ENCODE measurements at regions not wholly inside any gene's neighbourhood (a gene's known extent, or its start where the extent isn't known, plus 50 kb on each side); places are given as distances from the start of the nearest gene placed in this dataset.

DNA sequence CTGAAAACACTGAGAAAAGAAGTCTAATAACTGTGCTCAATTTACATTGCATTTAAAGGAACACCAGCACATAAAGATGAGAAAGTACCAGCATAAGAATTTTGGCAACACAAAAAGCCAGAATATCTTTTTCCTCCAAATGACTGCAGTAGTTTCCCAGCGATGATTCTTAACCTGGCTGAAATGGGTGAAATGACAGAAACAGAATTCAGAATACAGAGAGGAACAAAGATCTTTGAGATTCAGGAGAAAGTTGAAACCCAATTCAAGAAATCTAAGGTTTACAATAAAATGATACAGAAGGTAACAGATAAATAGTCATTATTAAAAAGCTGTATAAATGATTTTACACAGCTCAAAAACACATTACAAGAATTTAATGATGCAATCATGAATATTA lies 197.0 kb upstream of the EYS start:
- H3K27ac Mint-ChIP-seq, result no peak overlapping the region
- no peak for DNase-seq
- H3K4me3 Mint-ChIP-seq, result no peak overlapping the region
- H3K9me3 Mint-ChIP-seq, result peaks cover 13 to 15% of the 10 kb centered on the region in 2 donors
- no peaks in the 10 kb centered on the region for H3K36me3 Mint-ChIP-seq (ENCODE audit: insufficient read depth)
- no peaks in the 10 kb centered on the region for H3K4me1 Mint-ChIP-seq (ENCODE audit: low read depth in 2 of 2)
- no peaks in the 10 kb centered on the region for H3K27me3 Mint-ChIP-seq
- ATAC-seq (replicated peaks), result no peak

DNA sequence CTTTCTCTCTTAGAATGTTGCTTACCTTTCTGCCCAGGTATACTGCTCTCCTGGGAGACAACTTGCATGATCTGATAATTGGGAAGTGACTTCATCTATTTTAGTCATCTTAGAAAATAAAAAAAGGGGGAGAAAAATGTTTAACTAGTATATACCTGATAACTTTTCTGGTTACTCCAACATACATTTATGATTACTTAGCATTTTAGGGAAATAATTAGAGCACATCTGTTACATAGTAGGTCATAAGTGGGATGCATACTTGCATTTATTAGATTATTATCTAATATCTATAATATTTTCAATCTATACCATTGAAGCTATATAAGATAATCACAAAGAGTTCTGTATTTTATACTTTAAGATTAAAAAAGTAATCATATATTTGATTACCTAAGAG lies 193.9 kb upstream of the EYS start:
- Mint-ChIP-seq H3K9me3 (peaks cover 2 to 18% of the 10 kb centered on the region in 2 donors), H3K36me3 (ENCODE audit: insufficient read depth) (no peaks in the 10 kb centered on the region), H3K4me1 (ENCODE audit: low read depth in 2 of 2) (peaks cover 0 to 1% of the 10 kb centered on the region in 2 donors), H3K27ac (no peak overlapping the region), H3K27me3 (no peaks in the 10 kb centered on the region), H3K4me3 (no peak overlapping the region)
- DNase-seq (no peak), ATAC-seq (replicated peaks) (no peak)

- Mint-ChIP-seq H3K27me3 (no peaks in the 10 kb centered on the region), H3K4me3 (no peak overlapping the region), H3K27ac (no peak overlapping the region), H3K9me3 (peaks cover 2 to 6% of the 10 kb centered on the region in 2 donors), H3K4me1 (ENCODE audit: low read depth in 2 of 2) (peaks cover 0 to 1% of the 10 kb centered on the region in 2 donors), H3K36me3 (ENCODE audit: insufficient read depth) (no peaks in the 10 kb centered on the region)
- DNase-seq, result no peak
- no peak for ATAC-seq (replicated peaks)
Measured at GRCh38 chr6:65896140-65896539, 189.1 kb upstream of the EYS start.

- no peaks in the 10 kb centered on the region for H3K36me3 Mint-ChIP-seq (ENCODE audit: insufficient read depth)
- no peak overlapping the region for H3K27ac Mint-ChIP-seq
- no peak overlapping the region for H3K4me3 Mint-ChIP-seq
- no peaks in the 10 kb centered on the region for H3K9me3 Mint-ChIP-seq
- no peaks in the 10 kb centered on the region for H3K27me3 Mint-ChIP-seq
- H3K4me1 Mint-ChIP-seq (ENCODE audit: low read depth in 2 of 2), result no peaks in the 10 kb centered on the region
- ATAC-seq (replicated peaks) (no peak), DNase-seq (no peak)
Measured at GRCh38 chr6:65876668-65877067, 169.6 kb upstream of the EYS start.

- no peak overlapping the region for H3K27ac Mint-ChIP-seq
- H3K9me3 Mint-ChIP-seq, result peaks cover 18 to 26% of the 10 kb centered on the region in 2 donors
- H3K27me3 Mint-ChIP-seq, result no peaks in the 10 kb centered on the region
- no peaks in the 10 kb centered on the region for H3K36me3 Mint-ChIP-seq (ENCODE audit: insufficient read depth)
- H3K4me1 Mint-ChIP-seq (ENCODE audit: low read depth in 2 of 2), result no peaks in the 10 kb centered on the region
- DNase-seq (no peak), ATAC-seq (replicated peaks) (no peak)
- H3K4me3 Mint-ChIP-seq, result no peak overlapping the region
Measured at GRCh38 chr6:65852369-65852852, 145.4 kb upstream of the EYS start.

GRCh38 chr6:65830151-65830550 lies 123.1 kb upstream of the EYS start:
- Mint-ChIP-seq H3K4me3 (no peak overlapping the region), H3K27me3 (no peaks in the 10 kb centered on the region), H3K36me3 (ENCODE audit: insufficient read depth) (no peaks in the 10 kb centered on the region), H3K9me3 (peaks cover 7 to 18% of the 10 kb centered on the region in 2 donors), H3K27ac (no peak overlapping the region), H3K4me1 (ENCODE audit: low read depth in 2 of 2) (no peaks in the 10 kb centered on the region)
- DNase-seq (no peak), ATAC-seq (replicated peaks) (no peak)

- Mint-ChIP-seq H3K27ac (no peak overlapping the region), H3K27me3 (no peaks in the 10 kb centered on the region), H3K9me3 (peaks cover 10 to 18% of the 10 kb centered on the region in 2 donors), H3K4me1 (ENCODE audit: low read depth in 2 of 2) (no peaks in the 10 kb centered on the region), H3K36me3 (ENCODE audit: insufficient read depth) (no peaks in the 10 kb centered on the region), H3K4me3 (no peak overlapping the region)
- DNase-seq (no peak), ATAC-seq (replicated peaks) (no peak)
Measured at GRCh38 chr6:65819152-65819551, 112.1 kb upstream of the EYS start.

- DNase-seq, result no peak
- H3K4me3 Mint-ChIP-seq, result no peak overlapping the region
- no peaks in the 10 kb centered on the region for H3K36me3 Mint-ChIP-seq (ENCODE audit: insufficient read depth)
- H3K4me1 Mint-ChIP-seq (ENCODE audit: low read depth in 2 of 2), result no peaks in the 10 kb centered on the region
- H3K9me3 Mint-ChIP-seq, result peaks cover 10 to 15% of the 10 kb centered on the region in 2 donors
- no peaks in the 10 kb centered on the region for H3K27me3 Mint-ChIP-seq
- H3K27ac Mint-ChIP-seq, result no peak overlapping the region
- ATAC-seq (replicated peaks), result no peak
Measured at GRCh38 chr6:65818576-65818975, 111.5 kb upstream of the EYS start.

GRCh38 chr6:65816991-65817390 lies 110.0 kb upstream of the EYS start:
- ATAC-seq (replicated peaks) (no peak), DNase-seq (no peak)
- Mint-ChIP-seq H3K4me3 (no peak overlapping the region), H3K9me3 (peaks cover 7 to 22% of the 10 kb centered on the region in 2 donors), H3K27ac (no peak overlapping the region), H3K4me1 (ENCODE audit: low read depth in 2 of 2) (no peaks in the 10 kb centered on the region), H3K36me3 (ENCODE audit: insufficient read depth) (no peaks in the 10 kb centered on the region), H3K27me3 (no peaks in the 10 kb centered on the region)

DNA sequence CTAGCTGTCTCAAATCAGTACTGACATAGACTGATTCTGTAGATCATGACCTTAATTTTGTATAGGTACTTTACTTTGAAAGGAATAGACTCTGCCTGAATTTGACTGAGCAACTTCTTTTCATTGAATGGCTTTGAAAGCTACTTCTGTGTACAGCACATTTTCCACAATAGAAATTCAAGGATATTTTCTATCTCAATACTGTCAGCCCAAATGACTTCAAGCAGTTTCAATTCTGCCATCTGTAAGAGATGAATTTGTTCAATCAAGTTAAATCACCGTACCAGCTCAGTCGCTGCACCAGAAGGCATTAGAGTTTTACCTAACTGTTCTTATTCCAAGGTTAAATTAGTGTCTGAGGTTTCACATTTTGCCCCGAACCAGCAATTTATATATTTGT lies 107.0 kb upstream of the EYS start:
- Mint-ChIP-seq H3K4me1 (ENCODE audit: low read depth in 2 of 2) (no peaks in the 10 kb centered on the region), H3K36me3 (ENCODE audit: insufficient read depth) (no peaks in the 10 kb centered on the region), H3K27ac (no peak overlapping the region), H3K9me3 (peaks cover 1 to 7% of the 10 kb centered on the region in 2 donors), H3K4me3 (no peak overlapping the region), H3K27me3 (no peaks in the 10 kb centered on the region)
- no peak for DNase-seq
- ATAC-seq (replicated peaks), result no peak

GRCh38 chr6:65803186-65803585 lies 96.2 kb upstream of the EYS start:
- no peaks in the 10 kb centered on the region for H3K27me3 Mint-ChIP-seq
- peaks cover 2 to 13% of the 10 kb centered on the region in 2 donors for H3K9me3 Mint-ChIP-seq
- H3K4me1 Mint-ChIP-seq (ENCODE audit: low read depth in 2 of 2), result no peaks in the 10 kb centered on the region
- ATAC-seq (replicated peaks), result no peak
- no peak overlapping the region for H3K4me3 Mint-ChIP-seq
- no peaks in the 10 kb centered on the region for H3K36me3 Mint-ChIP-seq (ENCODE audit: insufficient read depth)
- no peak for DNase-seq
- H3K27ac Mint-ChIP-seq, result no peak overlapping the region

GRCh38 chr6:65799389-65799788 lies 92.4 kb upstream of the EYS start:
- H3K9me3 Mint-ChIP-seq, result peaks cover 7 to 17% of the 10 kb centered on the region in 2 donors
- DNase-seq (no peak), ATAC-seq (replicated peaks) (no peak)
- H3K4me3 Mint-ChIP-seq, result no peak overlapping the region
- H3K36me3 Mint-ChIP-seq (ENCODE audit: insufficient read depth), result no peaks in the 10 kb centered on the region
- no peak overlapping the region for H3K27ac Mint-ChIP-seq
- H3K4me1 Mint-ChIP-seq (ENCODE audit: low read depth in 2 of 2), result no peaks in the 10 kb centered on the region
- H3K27me3 Mint-ChIP-seq, result no peaks in the 10 kb centered on the region

DNA sequence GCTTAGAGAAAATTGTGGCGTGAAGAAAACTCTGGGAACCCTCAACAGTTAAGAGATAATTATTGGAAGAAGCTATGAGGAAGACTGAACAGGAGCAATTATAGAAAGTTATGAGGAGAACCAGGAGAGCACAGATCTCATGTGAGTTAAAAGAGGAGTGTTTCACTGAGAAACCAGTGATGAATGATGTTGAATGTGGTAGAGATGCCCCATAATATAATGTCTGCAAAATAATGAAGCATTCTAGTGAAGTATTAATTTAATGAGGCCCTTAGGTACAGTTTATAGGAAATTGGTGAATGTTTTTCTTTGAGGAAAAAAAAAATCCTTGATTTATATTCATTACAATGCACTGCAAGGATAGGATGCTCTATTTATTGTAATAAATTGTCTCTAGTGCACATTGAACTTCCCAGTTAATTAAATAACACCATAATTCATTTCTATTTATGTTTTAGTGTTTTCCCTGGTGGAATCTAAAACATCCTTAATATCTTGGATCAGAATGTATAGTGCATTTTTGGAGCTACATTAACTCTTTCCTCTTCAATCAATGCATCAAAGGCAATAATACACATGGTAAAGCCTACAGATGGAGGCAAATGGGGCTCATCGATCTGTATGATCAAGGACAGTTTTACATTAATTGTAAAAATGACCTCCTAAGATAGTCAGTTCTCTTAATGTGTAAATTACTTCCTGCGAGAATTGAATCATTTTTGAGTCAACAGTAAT lies 91.4 kb upstream of the EYS start:
- peaks cover 7 to 17% of the 10 kb centered on the region in 2 donors for H3K9me3 Mint-ChIP-seq
- H3K4me1 Mint-ChIP-seq (ENCODE audit: low read depth in 2 of 2), result no peaks in the 10 kb centered on the region
- no peaks in the 10 kb centered on the region for H3K27me3 Mint-ChIP-seq
- H3K36me3 Mint-ChIP-seq (ENCODE audit: insufficient read depth), result no peaks in the 10 kb centered on the region
- H3K4me3 Mint-ChIP-seq, result no peak overlapping the region
- no peak overlapping the region for H3K27ac Mint-ChIP-seq
- no peak for ATAC-seq (replicated peaks)
- DNase-seq, result no peak

DNA sequence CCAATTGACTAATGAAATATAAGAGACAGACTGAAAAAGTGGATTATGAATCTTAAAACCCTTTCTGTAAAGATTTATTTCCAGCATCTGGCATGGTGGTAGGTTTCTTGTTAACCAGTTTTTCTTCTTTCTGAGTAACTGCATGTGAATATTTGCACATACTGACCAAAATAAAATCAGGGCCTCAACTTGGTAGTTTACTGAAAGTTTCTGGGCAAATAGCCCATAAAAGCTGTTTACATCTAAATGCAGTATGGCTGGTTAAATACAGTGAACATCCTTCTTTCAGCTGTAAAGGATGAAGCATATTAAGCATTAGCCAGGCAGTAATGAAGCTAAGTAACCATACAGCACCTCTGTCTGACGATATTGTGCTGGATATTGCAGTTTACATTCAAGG lies 83.6 kb upstream of the EYS start:
- no peaks in the 10 kb centered on the region for H3K4me1 Mint-ChIP-seq (ENCODE audit: low read depth in 2 of 2)
- H3K4me3 Mint-ChIP-seq, result no peak overlapping the region
- no peak overlapping the region for H3K27ac Mint-ChIP-seq
- H3K27me3 Mint-ChIP-seq, result no peaks in the 10 kb centered on the region
- H3K9me3 Mint-ChIP-seq, result peaks cover 0 to 4% of the 10 kb centered on the region in 2 donors
- no peaks in the 10 kb centered on the region for H3K36me3 Mint-ChIP-seq (ENCODE audit: insufficient read depth)
- DNase-seq (no peak), ATAC-seq (replicated peaks) (no peak)
